ENCODE measurements at regions not wholly inside any gene's neighbourhood (a gene's known extent, or its start where the extent isn't known, plus 50 kb on each side); places are given as distances from the start of the nearest gene placed in this dataset.

DNA sequence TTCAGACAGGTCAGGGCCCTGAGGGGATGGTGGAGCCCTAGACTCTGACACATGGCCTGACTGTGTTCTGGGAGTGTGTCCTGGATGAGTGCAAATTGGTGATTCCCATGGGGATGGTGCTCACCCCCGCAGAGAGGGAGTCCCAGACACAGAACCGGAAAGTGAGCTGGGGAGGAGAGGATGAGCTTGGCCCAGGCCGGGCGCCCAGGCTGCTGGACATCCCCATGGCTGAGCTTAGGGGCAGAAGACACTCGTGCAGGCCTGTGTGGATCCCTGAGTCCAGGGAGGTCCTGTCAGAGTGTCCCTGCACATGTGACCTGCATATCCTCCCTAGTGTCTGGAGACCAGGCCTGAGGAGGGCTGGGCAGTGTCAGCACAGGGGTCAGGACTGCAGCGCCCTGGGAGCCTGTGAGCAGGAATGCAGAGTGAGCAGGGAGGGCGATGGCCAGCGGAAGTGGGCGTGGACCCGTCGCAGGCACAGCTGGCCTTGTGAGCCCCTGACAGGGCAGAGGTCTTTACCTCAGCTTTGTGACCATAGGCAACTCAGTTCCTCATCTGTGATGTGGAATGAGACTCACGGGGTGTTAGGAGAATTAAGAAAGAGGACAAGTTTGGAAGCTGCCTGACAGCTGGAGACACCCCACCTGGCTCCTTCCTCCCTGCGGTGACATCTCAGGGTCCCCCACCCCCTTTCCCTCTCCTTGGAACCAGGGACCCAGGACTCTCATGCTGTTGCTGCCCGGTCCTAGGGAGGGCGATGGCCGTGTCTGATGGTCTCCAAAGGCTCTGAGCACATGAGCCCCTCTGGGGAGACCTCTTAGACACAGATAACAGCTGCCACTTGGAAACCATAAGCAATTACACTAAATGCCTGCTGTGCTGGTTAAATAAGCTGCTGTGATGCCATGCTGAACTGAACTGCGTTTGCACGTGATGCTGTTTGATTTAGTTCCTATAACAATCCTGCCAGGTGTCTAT, 62.6 kb upstream of the HS6ST1 start:
- Histone ChIP-seq H3K36me3 (ENCODE audit: control insufficient read depth, insufficient read depth, low read length) (no peaks in the 10 kb centered on the region), H3K4me1 (ENCODE audit: control insufficient read depth, extremely low read depth, insufficient read depth, low read length) (peaks cover 6% of the 10 kb centered on the region), H3K9me3 (ENCODE audit: control insufficient read depth, insufficient read depth, low read depth, low read length) (no peaks in the 10 kb centered on the region), H3K27me3 (ENCODE audit: control insufficient read depth, insufficient read depth, low read length) (peaks cover 2% of the 10 kb centered on the region), H4K20me1 (ENCODE audit: control insufficient read depth, extremely low read depth, insufficient read depth, low read length) (no peaks in the 10 kb centered on the region), H3K27ac (ENCODE audit: insufficient read depth, low read length) (no peak overlapping the region), H2AFZ (ENCODE audit: low read length) (no peak overlapping the region), H3K79me2 (ENCODE audit: control insufficient read depth, insufficient read depth, low read length) (no peaks in the 10 kb centered on the region), H3K9ac (ENCODE audit: insufficient read depth, low read length) (no peak overlapping the region), H3K4me3 (replicated peaks in 1 of 4; ENCODE audit: control extremely low read depth in 1 of 4, insufficient read depth in 1 of 4, low read depth in 3 of 4, low read length in 4 of 4) (no peak overlapping the region), H3K4me2 (ENCODE audit: extremely low read depth, insufficient read depth, low read length) (no peak overlapping the region)
- TF ChIP-seq, protein P1, sequence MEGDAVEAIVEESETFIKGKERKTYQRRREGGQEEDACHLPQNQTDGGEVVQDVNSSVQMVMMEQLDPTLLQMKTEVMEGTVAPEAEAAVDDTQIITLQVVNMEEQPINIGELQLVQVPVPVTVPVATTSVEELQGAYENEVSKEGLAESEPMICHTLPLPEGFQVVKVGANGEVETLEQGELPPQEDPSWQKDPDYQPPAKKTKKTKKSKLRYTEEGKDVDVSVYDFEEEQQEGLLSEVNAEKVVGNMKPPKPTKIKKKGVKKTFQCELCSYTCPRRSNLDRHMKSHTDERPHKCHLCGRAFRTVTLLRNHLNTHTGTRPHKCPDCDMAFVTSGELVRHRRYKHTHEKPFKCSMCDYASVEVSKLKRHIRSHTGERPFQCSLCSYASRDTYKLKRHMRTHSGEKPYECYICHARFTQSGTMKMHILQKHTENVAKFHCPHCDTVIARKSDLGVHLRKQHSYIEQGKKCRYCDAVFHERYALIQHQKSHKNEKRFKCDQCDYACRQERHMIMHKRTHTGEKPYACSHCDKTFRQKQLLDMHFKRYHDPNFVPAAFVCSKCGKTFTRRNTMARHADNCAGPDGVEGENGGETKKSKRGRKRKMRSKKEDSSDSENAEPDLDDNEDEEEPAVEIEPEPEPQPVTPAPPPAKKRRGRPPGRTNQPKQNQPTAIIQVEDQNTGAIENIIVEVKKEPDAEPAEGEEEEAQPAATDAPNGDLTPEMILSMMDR (conservative IDR thresholded peaks at IDR 0.05 in 1 of 2, IDR thresholded peaks at IDR 0.05 in 1 of 2; ENCODE audit: low read depth in 1 of 2, low read length in 2 of 2): no peak
- no peak for TF ChIP-seq EZH2 (IDR thresholded peaks at IDR 0.05; ENCODE audit: low read length, missing control alignments)
- no peak for DNase-seq (ENCODE audit: low read depth in 2 of 2)

DNA sequence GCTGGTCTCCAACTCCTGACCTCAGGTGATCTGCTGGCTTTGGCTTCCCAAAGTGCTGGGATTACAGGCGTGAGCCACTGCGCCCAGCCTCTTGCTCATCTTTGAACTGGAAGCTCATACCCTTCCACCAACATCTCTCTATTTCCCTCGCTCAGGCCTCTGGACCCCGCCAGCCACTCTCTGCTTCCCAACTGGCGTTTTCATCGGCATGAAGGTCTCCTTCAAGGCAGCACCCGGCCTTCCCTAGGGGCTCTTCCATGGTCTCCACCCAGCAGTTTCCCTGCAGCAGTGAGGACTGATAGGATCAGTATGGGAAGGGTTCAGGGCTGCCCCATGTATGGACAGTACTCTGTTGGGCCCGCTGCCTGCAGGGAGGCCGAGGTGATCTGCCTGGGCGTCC, 65.8 kb upstream of the HS6ST1 start:
- Histone ChIP-seq H3K4me3 (replicated peaks in 1 of 4; ENCODE audit: control extremely low read depth in 1 of 4, insufficient read depth in 1 of 4, low read depth in 3 of 4, low read length in 4 of 4) (no peak overlapping the region), H4K20me1 (ENCODE audit: control insufficient read depth, extremely low read depth, insufficient read depth, low read length) (no peaks in the 10 kb centered on the region), H3K4me1 (ENCODE audit: control insufficient read depth, extremely low read depth, insufficient read depth, low read length) (peaks cover 2% of the 10 kb centered on the region), H3K79me2 (ENCODE audit: control insufficient read depth, insufficient read depth, low read length) (no peaks in the 10 kb centered on the region), H3K27me3 (ENCODE audit: control insufficient read depth, insufficient read depth, low read length) (peaks cover 2% of the 10 kb centered on the region), H3K4me2 (ENCODE audit: extremely low read depth, insufficient read depth, low read length) (no peak overlapping the region), H3K9me3 (ENCODE audit: control insufficient read depth, insufficient read depth, low read depth, low read length) (no peaks in the 10 kb centered on the region), H2AFZ (ENCODE audit: low read length) (no peak overlapping the region), H3K36me3 (ENCODE audit: control insufficient read depth, insufficient read depth, low read length) (no peaks in the 10 kb centered on the region), H3K27ac (ENCODE audit: insufficient read depth, low read length) (no peak overlapping the region), H3K9ac (ENCODE audit: insufficient read depth, low read length) (no peak overlapping the region)
- TF ChIP-seq EZH2 (IDR thresholded peaks at IDR 0.05; ENCODE audit: low read length, missing control alignments): no peak
- TF ChIP-seq, protein P1 (conservative IDR thresholded peaks at IDR 0.05 in 1 of 2, IDR thresholded peaks at IDR 0.05 in 1 of 2; ENCODE audit: low read depth in 1 of 2, low read length in 2 of 2): no peak
- DNase-seq (ENCODE audit: low read depth in 2 of 2): no peak

DNA sequence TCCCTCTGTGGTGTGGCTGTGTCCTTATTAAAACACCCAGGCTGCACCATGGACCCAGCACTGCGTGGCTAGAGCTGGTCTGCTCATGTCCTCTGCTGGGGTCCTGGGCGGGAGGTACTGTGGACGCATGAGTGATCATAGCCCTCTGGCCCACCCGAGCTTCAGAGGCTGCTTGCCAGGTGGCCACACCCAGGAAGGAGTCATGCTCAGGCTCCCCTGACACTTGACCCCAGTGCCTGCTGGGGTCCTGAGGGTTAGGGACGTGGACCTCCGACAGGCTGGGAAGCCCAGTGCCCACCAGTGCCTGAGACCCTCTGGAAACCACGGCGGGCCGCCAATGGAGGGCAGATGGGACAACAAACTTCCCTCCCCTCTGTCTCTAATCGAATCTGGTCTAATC, 66.3 kb upstream of the HS6ST1 start:
- peaks cover 2% of the 10 kb centered on the region for H3K27me3 ChIP-seq (ENCODE audit: control insufficient read depth, insufficient read depth, low read length)
- TF ChIP-seq, protein P1 (conservative IDR thresholded peaks at IDR 0.05 in 1 of 2, IDR thresholded peaks at IDR 0.05 in 1 of 2; ENCODE audit: low read depth in 1 of 2, low read length in 2 of 2): no peak
- TF ChIP-seq EZH2 (IDR thresholded peaks at IDR 0.05; ENCODE audit: low read length, missing control alignments): no peak
- no peak overlapping the region for H3K4me3 ChIP-seq (replicated peaks in 1 of 4; ENCODE audit: control extremely low read depth in 1 of 4, insufficient read depth in 1 of 4, low read depth in 3 of 4, low read length in 4 of 4)
- no peaks in the 10 kb centered on the region for H4K20me1 ChIP-seq (ENCODE audit: control insufficient read depth, extremely low read depth, insufficient read depth, low read length)
- H3K4me2 ChIP-seq (ENCODE audit: extremely low read depth, insufficient read depth, low read length): no peak overlapping the region
- no peak overlapping the region for H3K27ac ChIP-seq (ENCODE audit: insufficient read depth, low read length)
- DNase-seq (ENCODE audit: low read depth in 2 of 2): no peak
- H3K79me2 ChIP-seq (ENCODE audit: control insufficient read depth, insufficient read depth, low read length): no peaks in the 10 kb centered on the region
- no peak overlapping the region for H3K9ac ChIP-seq (ENCODE audit: insufficient read depth, low read length)
- H3K9me3 ChIP-seq (ENCODE audit: control insufficient read depth, insufficient read depth, low read depth, low read length): no peaks in the 10 kb centered on the region
- H2AFZ ChIP-seq (ENCODE audit: low read length): no peak overlapping the region
- H3K36me3 ChIP-seq (ENCODE audit: control insufficient read depth, insufficient read depth, low read length): no peaks in the 10 kb centered on the region
- no peaks in the 10 kb centered on the region for H3K4me1 ChIP-seq (ENCODE audit: control insufficient read depth, extremely low read depth, insufficient read depth, low read length)
